HG02759 (cell line): ENCODE measurements at regions not wholly inside any gene's neighbourhood (a gene's known extent, or its start where the extent isn't known, plus 50 kb on each side); places are given as distances from the start of the nearest gene placed in this dataset.

Source experiments
- ATAC-seq: cut with Tn5 transposase; IDR thresholded peaks from one replicate; pipeline ENCODE4 v1.9.1; 2021; ENCODE audit warnings: mild to moderate bottlenecking, moderate library complexity; ENCODE audit not compliant: unreplicated experiment

DNA sequence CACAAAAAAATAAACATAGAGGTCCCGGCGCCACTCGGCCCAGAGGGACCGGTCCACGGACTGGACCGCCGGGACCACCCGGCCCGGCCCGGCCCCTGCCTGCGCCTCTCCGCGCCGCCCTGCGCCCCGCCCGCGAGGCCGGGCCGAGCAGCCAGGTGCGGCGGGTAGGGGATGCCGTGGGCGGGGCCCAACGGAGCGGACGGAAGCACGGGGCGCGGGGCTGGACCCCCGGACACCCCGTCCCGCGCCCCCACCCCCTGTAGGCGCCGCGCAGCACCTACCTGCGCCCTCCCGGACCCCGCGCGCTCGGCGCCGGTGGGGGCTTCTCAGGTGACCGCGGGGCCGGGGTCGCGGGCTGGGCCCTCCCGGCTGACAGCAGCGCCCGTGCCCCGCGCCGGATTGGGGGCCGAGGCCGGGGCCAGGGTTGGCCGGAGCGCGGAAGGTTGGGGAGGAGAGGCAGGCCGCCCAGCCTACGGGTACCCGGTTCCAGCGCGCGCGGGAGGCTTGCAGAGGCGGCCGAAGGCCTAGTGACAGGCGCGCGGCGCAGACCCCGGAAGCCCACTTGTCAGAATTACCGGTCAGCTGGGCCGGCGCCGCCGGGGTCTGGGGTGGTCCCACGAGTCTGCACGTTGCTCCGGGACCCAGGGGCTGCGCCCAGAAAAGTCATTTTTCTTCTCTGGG, 351.9 kb upstream of the CAMK1G start:
- no peak for ATAC-seq

DNA sequence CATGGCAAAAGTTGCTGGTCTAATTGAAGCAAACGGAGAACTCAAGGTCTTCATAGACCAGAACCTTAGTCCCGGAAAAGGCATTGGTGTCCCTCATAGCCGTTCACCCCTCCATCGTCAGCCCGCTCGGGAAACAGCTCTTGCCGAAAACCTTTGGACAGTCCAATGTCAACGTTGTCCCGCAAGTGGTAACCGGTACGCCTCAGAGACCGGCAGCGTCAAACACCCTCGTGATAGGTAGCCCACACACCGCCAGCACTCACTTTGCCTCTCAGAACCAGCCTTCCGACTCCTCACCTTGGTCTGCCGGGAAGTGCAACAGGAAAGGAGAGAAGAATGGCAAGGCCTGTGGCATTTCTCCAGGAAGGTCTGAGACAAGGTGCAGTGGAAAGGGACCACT, 351.3 kb upstream of the CAMK1G start:
- no peak for ATAC-seq

DNA sequence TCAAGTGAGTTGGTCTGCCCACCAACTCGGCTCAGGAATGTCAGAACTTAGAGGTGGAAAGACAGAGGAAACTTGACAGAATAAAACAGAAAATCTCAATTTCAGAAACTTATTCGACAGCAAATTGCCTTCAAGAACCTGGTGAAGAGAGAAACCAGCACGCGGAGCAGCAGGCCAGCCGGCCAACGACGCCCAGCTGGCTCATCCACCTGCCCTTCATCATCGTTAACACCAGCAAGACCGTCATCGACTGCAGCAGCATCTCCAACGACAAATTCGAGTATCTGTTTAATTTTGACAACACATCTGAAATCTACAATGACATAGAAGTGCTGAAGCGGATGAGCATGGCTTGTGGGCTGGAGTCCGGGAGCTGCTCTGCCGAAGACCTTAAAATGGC, 350.8 kb upstream of the CAMK1G start:
- ATAC-seq = no peak

DNA sequence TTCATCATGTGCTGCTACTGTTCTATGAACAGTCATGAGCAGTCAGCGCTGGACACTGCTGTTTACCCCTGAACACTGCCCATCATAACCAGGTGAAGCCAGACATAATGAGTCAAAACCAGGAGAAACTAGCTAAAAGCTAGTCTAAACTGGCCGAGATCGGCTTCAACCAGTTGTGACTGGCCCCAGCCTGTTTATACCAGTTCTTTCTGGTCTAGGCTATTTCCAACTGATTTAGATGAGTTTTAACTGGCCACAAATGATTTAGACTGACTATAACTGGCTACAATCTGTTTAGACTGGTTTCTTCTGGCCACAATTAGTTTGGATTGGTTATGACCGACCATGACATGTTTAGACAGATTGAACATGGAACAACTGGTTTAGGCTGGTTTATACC, 348.3 kb upstream of the CAMK1G start:
- ATAC-seq = no peak

DNA sequence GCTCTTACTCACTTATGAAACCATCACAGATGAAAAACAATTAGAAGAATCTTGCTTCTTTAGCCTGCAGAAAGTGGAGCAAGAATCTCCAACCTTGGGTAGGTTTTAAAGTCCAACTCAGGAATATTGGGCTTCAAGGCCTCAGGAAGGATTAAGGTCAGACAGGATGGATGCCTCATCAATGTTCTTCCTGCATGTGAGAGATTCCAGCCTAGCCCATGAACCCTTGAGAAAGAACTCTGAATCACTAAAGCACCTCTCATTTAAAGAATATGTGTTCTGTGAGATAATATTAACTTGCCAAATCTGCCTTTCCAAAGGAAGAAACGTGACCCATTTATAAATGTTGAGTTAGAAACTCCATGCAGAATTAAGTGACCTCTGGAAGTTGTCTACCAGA, 345.2 kb upstream of the CAMK1G start:
- ATAC-seq = no peak

DNA sequence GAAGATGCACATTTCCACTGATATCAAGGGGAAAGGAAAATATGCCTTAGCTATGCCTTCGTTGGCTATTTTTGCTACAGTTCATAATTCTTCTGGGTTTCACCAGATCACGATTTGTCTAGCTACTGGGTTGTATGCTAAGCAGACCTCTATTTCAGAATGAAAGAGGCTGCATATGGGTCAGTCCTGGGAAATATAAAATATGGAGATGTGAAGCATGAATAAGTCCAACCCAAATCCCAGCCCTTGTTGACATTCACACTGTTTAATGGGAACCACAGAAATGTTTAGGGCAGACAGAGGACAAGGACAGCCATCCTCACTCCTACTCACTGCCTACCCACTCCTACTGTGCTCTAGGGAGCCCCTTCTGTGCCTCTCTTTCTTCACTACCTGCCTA, 343.2 kb upstream of the CAMK1G start:
- no peak for ATAC-seq

DNA sequence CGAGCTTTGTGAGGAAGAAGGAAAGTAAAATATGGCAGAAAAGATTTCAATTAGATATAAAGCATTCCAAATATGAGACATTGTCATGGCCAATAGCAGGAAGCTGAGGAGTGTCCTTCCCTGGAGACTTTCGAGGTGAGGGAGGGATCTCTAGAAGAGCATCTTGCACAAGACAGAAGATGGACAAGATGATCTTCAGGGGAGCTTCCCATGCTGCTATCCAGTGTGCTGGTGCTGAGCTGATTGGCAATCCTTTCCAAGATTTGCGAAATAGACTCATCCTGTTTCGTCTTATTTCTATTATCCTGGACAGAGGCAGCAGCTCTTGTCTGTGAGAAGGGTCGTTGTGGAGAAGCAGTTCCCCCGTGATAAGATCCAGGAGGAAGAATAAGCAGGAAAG, 342.0 kb upstream of the CAMK1G start:
- no peak for ATAC-seq

DNA sequence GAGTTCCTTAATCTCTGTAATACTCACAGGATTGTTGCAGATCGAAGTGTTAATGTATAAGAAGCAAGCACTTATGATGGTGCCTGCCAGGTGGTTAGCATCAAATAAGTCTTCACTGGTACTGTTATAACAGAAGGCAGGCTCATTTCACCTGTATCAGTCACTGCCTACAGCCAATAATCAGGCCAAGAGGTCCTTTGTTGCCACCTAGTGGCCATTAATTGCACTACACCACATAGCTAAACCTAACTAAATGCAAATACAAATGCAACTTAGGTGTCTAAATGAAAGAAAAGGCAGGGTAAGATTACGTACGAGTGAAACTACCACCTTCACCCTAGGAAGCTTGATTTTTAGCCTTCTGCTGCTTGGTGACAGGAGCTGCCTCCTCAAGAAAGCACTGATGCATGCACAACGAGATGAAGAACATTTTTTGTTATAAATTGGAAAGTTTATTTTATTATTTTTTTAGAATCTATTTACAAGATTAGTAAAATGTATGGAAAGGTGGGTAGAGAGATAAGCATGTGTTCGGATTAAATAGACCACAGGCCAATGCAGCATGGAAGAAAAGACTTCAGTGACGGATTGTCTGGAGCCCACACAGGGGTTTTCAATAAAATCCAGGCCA, 334.8 kb upstream of the CAMK1G start:
- ATAC-seq = peak; percentile 89

DNA sequence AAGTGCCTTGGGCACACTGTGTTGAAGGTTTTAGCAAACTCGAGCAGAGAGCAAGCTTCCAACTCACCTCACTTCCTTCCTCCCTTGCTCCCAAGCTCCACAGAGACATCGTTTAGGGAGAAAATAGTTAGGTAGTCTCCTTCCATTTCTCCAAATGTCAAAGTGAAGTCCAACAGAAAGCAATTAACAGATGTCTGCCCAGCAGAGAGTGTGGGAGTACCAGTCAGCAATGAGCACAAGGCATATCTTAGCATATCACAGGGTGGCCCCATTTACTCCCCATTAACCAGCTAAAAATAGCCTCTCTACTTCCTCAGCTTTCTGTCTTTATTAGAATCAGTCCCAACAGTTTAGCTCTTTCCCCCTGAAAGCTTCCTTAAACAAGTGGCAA, 334.2 kb upstream of the CAMK1G start:
- ATAC-seq = no peak

DNA sequence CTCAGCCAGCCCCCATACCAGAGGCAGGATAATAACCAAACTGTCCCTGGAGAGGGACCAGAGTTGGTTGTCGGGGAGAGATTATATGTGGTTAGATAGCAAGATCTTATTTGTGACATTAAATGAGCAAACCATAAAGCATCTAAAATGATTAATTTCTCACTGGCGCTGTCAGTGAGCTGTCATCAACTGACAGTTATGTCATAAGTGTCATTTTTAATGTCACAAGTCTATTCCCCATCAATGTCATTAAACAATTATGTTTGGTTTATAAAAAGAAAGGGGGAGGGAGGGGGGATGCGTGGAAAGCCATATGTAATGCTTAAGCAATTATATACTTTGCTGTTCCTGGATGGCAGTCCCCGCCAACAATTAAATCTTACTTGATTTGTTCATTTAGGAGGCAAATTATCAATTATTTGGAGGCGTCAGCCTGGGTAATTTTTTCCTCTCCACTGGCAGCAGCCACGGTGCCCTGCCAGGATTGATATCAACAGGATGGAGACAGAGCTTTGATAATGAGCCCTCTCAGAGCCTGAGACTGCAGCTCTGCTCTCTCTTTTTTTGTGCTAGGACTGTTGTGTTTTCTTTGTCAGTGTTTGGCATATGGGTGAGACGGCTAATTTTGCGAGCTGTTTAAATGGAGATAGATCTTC, 333.6 kb upstream of the CAMK1G start:
- no peak for ATAC-seq

DNA sequence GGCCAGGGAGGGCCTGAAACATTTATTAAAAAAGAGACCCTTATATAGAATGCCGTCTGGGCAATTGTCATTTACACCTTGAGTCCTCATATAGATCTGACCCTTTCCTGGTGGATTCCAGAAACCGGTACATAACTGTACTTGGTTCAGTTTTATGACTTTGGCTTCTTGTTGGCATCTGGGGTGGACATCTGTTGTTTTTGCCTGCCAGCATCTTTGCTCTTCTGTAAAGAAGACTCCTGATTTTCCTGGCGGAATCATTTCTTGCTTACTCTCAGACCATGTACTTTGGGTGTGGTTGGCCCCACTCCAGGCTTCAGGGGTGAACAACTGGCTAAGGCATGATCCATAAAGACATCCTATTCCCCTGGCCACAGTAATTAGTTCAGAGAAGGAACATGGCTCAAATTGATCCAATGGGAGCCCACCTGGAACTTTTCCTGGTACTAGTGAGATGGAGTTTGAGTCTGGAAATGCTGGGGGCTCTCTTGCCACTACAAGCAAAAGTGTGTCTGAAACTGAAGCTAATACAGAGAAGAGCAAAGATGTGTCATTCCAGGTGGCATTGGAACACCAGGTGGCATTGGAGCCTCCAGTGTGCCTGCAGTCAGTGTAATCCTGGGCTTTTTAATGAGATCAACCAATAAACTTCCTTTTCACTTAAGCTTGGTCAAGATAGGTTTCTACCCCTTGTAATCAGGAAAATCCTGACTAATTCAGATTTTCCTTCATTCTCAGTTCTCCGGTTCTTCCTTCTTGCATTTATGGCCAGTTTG, 332.5 kb upstream of the CAMK1G start:
- no peak for ATAC-seq

DNA sequence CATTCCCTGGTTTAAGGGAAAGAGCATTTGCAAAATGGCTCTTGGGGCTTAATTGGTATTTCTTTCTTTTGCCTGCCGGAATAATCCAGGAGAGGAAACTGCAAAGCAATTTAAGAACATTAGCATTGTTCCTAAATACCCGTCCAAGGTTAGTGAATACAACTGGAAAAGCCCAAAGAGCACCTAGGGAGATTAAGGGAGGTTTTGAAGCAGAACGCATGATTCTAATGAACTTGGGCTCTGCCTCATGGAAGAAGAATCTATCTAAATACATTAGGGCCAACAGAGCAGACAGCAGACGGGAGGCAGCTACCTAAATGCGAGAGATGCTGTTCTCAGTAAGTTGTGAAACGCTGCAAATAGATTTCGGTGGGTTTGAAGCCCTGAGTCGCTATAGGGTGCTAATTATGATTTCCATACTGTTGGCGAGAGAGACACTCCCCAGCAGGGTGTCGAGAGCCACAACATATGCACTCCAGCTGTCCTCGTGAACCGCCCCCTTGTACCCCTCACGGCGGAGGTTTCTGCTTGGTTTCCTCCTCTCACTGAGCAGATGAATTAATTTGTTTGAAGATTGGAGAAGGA, 326.7 kb upstream of the CAMK1G start:
- no peak for ATAC-seq

DNA sequence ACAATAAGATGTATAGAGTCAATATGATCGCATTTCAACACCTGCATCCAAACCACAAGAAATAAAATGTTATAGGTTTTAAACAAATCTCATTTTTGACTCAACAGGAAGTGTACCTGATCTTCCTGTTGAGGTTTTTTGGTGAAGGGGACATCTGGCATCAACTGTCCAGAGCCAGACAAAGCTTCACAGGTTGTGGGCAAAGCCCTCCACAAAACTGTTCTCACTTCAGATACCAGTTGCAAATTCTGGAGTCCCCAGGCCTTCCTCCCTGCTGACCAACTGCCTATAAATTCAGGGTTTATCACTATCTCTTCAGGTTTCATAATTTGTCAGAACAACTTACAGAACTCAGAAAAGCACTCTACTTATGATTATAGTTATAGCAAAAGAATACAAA, 326.1 kb upstream of the CAMK1G start:
- no peak for ATAC-seq

DNA sequence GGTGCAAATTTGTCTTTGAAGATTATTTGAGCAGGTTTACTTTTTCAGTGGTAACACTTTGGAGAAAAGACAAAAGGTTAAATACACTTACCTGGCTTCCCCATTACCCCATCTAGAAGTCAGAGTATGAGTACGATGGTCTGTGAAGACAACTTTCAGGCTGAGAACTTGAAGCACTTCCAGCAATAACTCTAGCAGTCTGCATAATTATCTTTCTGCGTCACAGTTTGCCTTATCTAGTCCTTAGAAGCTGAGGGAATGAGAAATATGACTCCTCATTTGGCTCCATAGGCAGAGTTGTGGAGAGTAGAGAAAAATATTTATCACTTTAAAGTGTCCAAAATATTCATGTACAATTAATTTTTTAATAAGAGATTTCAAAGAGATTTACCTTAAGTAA, 323.4 kb upstream of the CAMK1G start:
- ATAC-seq = no peak

DNA sequence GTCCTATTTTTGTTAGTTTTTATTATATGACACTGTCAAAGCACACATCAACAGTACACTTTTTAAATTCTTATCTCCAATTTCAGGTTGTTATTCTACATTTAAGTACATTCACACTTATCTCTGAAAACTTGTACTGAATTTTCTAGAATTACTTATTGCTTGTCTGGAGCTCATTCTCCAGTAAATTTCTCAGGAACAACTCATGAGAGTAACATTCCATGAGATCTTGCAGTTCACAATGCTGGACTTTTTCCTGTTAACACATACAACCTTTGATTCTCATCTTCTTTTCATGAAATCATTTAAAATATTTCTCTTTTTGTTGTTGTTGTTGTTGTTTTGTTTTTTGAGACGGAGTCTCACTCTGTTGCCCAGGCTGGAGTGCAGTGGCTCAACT, 320.9 kb upstream of the CAMK1G start:
- no peak for ATAC-seq

DNA sequence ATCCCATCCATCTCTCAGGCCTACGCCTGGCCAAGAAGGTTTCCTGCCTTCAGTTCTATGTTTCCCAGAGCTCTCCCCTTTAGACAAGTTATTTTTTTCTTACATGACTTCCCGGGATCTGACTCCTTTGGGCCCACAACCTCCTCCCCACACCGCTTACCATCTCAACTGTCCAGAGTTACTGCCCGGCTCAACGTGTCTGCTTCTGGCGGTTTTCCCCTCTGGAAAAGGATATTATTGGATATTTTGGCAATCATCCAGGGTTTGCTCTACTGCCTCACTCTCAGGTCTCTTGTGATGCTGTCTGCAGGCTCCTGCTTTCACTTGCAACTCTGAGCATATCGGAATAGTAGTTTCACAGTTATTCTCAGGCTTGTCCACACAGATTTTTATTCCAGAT, 318.2 kb upstream of the CAMK1G start:
- ATAC-seq = no peak

DNA sequence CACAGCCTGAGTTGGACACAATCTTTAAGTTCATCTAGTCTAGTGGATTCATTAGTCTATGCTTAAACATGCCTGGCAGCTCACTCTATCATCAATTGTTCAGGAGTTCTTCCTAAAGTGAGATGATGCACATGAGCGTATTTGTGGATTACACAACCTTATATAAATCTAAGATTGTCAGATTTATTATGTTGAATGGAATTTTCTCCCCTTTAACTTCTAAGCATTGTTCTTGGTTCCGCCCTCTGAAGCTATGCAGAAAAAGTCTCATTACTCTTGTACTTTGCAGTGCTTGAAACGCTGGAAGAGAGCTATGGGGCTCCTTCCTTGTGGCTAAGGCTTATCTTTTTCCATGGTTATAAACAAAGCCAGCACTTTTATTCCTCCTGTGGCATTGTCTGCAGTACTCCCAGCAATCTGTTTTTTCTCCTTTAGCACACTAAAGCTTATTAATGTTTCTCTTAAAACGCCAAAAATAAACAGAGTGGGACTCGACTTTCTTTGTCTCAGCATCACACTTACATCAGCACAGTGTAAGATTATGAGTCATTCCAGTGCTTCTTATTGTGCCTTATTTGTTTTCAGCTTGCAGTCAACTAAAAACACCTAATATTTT, 316.8 kb upstream of the CAMK1G start:
- ATAC-seq = no peak

DNA sequence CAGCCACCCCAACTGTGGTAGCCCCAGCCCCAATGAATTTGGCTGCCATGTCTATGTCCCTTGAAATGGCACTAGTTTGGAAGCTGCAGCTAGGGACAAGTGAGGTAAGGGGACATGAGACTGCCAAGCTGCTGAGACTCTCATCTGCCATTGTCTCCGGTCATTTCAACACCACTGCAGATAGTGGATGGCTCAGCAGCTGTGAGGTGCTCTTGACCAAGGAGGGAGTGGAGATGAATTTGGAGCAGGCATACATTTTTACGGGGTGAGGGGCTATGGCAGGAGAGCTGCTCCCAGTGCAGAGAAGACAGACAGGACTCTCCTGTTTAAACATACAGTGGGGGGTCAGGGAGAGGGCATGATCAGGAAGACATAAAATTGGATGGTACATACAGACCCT, 315.5 kb upstream of the CAMK1G start:
- no peak for ATAC-seq

DNA sequence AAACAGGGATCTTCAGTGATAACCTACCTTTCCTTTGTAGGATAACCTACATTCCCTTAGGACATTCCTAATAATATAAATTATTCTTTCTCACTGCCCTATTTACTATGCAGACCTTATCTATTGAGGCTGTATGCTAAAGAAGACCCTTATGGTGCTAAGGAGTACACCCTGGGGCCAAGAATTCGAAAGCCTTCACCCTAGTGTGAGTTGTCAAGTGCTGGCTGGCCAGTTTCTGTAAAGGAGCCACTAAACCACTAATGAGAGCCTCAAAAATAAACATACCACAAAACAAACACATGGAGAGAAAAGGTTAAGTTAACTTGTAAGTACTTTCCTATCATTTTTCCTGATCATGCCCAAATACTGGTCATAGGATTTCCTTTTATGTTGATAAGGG, 315.0 kb upstream of the CAMK1G start:
- no peak for ATAC-seq

DNA sequence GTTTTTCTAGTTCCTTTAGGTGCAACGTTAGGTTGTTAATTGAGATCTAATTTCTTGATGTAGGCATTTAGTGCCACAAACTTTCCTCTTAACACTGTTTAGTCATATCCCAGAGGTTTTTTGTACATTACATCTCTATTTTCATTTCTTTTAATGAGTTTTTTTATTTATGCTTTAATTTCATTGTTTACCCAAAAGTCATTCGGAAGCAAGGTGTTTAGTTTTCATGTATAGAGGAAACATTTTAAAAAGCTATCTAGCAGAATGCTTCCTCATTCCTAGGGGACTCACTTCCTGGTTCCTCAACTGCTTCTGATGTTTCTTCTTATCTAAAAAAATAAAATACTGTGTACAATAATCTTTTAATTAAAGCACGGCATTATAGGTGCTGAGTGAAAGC, 307.2 kb upstream of the CAMK1G start:
- no peak for ATAC-seq

DNA sequence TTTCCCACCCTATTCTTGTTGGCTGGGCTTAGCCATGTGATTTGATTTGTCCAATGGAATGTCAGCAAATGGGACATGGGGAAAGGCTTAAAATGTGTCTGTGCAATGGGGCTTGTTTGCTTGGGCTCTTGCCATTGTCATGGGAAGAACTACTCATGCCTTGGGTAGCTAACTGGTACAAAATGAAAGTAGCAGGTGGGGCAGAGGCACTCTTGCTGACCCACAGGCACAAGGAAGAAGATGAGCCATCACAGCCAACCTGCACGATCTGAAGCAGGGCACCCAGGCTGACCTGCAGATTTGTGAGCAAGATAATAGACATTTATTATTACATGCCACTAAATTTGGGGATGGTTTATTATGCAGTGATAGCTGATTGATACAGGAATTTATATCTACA, 305.9 kb upstream of the CAMK1G start:
- no peak for ATAC-seq
